ENCODE measurements at regions not wholly inside any gene's neighbourhood (a gene's known extent, or its start where the extent isn't known, plus 50 kb on each side); places are given as distances from the start of the nearest gene placed in this dataset.

DNA sequence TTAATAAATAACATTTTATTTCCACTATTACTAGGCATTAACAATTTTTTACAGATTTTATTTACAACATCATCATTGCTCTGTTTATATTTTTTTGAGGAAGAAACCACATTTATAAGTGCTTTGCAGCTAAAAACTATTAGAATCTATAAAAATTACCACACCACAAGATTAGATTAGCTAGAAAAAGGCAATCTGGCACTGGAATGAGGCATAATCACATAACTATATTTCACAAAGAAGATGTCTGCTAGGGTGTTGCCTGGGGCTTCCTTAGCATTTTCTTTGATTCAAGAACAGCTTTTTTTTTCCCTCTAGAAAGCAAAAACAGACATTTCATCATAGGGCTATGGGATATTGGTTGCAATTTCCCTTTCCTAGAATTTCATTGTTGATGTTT is 2169.2 kb downstream of the MRPL39 start:
- no peak for DNase-seq (ENCODE audit: low read depth)

DNA sequence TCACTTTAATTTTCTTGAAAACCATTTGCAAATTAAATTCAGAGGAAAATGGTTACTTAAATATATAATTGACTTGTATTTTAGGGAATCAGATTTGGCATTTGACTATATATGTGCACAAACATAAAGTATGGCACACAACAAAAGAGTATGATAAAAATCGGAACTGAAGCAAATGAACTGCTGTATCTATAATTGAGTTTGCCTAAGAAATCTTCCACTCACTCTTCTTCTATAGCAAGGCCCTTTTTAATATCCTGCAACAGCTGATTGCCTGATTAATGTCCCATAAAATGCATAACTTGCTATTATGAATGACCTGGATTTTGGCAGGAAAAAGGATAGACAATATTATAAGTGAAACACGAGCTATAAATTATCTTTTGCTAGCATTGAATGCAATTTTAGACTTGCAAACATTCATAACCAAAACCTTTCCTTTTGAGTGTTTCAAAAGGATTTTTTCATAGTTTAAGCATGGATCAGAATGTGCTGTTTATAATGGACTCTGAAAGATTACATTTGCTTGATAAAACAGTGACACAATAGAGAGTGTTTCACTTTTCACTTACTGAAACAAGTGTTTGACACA is 2204.3 kb downstream of the MRPL39 start:
- DNase-seq (ENCODE audit: low read depth) = no peak

GRCh38 chr21:23401278-23401677 is 2206.0 kb downstream of the MRPL39 start:
- DNase-seq (ENCODE audit: low read depth) = no peak

GRCh38 chr21:23398726-23399125 is 2208.6 kb downstream of the MRPL39 start:
- no peak for DNase-seq (ENCODE audit: low read depth)

GRCh38 chr21:23394458-23394857 is 2212.8 kb downstream of the MRPL39 start:
- DNase-seq (ENCODE audit: low read depth) = no peak

- DNase-seq (ENCODE audit: low read depth) = no peak
Observed at GRCh38 chr21:23384679-23385078, 2222.6 kb downstream of the MRPL39 start.

- no peak for DNase-seq (ENCODE audit: low read depth)
Observed at GRCh38 chr21:23374155-23374554, 2233.1 kb downstream of the MRPL39 start.

GRCh38 chr21:23356905-23357304 is 2250.4 kb downstream of the MRPL39 start:
- DNase-seq (ENCODE audit: low read depth) = no peak

DNA sequence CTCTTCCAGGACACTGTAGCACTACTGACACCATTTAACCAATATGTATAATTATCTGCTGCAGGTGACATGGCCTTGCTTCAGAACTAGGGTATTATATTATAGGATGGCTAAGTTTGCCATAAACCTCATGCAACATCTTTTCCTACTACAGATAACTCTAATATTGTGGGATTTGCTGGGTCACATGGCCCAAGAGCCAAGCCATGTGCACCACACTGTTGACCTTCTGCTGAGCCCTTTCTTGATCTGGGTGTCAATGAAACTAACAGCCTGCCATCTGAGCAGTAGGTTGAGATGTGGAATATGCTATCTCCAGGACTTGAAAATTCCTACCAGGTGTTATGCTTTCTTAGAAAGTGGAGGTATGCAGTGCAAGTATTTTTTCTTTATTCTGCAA is 2291.1 kb downstream of the MRPL39 start:
- DNase-seq (ENCODE audit: low read depth) = no peak

- DNase-seq (ENCODE audit: low read depth) = no peak
Observed at GRCh38 chr21:23308741-23309140, 2298.5 kb downstream of the MRPL39 start.

- DNase-seq (ENCODE audit: low read depth) = no peak
Observed at GRCh38 chr21:23307065-23307464, 2300.2 kb downstream of the MRPL39 start.

- DNase-seq (ENCODE audit: low read depth) = no peak
Observed at GRCh38 chr21:23292292-23292691, 2294.1 kb downstream of the NCAM2 start.

DNA sequence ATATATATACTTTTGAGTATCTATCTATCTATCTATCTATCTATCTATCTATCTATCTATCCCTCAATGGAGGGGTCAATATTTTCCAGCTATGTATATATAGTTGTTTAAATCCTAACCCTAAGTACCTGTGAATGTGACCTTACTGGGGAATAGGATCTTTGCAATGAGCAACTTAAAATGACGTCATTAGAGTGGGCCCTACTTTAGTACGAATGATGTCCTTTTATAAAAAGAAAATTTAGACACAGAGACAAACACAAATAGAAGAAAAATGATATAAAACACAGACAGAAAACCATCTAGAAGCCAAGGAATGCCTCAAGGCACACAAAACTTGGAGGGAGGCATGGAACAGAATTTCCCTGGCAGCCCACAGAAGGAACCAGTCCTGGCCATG is 2283.7 kb downstream of the NCAM2 start:
- DNase-seq (ENCODE audit: low read depth) = no peak

DNA sequence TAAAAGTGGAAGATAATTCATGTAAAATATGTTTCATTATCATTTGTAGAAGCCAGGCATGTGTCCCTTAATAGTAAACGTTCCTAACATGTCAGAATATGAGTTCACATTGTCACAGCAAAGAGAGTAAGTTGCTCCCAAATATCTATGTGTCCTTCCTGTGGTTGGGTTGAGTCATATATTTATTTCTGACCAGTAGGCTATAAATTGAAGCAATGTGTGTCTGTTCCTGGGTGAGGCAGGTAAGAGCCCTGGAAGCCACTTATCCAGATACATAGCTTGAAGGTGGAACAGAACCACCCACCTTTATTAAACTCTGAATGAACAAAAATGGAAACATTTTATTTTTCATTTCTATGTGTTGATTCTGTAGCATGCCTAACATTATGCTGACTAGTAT is 2251.6 kb downstream of the NCAM2 start:
- no peak for DNase-seq (ENCODE audit: low read depth)

DNA sequence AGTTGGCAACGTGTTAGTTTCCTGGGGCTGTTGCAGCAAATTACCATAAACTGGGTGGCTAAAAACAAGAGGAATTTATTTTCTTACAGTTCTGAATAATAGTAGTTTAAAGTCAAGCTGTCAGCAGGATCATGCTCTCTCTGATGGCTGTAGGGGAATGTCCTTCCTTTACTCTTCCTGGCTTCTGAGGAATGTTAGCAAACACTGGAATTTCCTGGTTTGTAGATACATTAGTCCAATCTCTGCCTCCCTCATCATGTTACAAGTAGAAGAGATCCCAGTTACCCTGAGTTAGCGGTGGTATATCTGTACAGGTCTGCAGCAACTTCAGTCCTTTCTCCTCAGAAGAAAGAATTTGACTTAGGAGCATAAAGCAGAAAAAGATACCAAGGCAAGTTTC is 2249.1 kb downstream of the NCAM2 start:
- no peak for DNase-seq (ENCODE audit: low read depth)

- no peak for DNase-seq (ENCODE audit: low read depth)
Observed at GRCh38 chr21:23245255-23245654, 2247.0 kb downstream of the NCAM2 start.

DNA sequence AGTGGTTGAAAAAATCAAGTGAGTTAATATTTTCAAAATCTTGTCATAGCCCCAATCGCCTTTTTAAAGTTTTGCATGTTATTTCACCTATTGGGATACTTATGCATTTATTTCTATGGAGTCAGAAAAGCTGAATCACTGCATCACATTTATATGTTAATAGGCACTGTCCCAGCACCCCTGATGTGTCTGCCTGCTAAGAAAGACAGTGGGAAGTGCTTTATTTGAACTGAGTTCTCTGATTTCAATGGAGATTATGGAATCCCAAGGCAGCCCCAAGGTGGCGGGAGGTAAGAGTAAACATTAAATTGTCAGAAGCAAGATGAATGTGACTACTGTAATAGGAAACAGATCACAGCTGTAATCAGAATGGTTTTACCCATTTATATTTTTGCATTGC is 2225.7 kb downstream of the NCAM2 start:
- no peak for DNase-seq (ENCODE audit: low read depth)

DNA sequence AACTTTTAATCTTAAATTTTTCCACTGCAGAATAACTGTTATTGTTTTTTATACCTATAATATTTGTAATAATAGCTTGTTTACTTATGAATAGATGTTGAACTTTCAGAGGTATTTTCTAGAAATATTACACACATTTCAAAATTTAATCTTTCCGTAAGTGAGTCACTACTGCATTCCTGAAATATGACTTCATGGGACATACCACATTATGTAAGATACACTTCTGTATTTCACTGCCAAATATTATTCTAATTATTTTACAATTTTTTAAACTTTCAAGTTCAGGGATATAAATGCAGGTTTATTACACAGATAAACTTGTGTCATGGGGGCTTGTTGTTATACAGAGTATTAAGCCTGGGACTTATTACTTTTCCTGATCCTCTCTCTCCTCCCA is 2220.5 kb downstream of the NCAM2 start:
- DNase-seq (ENCODE audit: low read depth) = no peak

- DNase-seq (ENCODE audit: low read depth) = no peak
Observed at GRCh38 chr21:23217597-23217996, 2219.4 kb downstream of the NCAM2 start.

DNA sequence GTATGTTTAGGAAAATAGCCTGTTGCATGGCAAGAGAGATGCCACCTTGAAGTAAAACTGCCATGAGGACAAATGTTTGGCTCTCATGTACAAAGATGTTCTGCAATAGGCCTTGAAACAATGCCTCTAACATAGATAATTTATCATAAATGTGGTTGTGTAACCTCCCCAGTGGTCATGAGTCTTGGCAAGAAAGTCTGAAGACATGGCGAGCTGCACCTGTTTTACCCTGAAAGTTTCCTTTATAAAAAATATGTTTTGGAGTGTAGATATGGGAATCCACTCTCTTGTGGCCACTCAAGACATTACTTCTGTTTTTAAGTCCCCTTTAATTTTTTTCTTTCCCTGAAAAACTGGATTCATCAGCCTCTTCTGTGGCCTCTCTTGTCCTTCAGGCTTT is 2217.1 kb downstream of the NCAM2 start:
- no peak for DNase-seq (ENCODE audit: low read depth)
